NCI-H2081 treated with DMSO at 0.1 percent for 48 hours (cell line): ENCODE measurements at regions not wholly inside any gene's neighbourhood (a gene's known extent, or its start where the extent isn't known, plus 50 kb on each side); places are given as distances from the start of the nearest gene placed in this dataset.

Experiments used
- DNase-seq: peaks from one replicate; lab custom pipeline; 2025; lab: John Stamatoyannopoulos, UW

DNA sequence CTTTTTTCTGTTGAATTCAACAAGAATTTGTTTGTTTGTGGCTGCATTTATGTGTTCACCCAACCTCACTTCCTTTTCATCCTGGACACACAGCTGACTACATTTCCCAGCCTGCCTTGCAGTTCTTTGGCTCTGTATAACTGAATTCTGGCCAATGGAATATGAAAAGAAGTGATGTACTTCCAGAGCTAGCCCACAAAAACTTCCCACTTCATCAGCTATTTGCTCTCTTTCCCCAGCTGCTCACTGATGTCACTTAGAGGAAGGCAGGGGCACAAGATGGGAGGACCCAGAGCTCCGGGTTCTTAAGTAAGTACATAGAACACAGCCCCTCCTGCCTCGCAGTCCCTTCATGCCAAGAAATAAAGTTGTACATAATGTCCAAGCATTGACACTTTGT is 235.0 kb upstream of the FGGY start:
- DNase-seq = no peak

- no peak for DNase-seq
These were observed 234.2 kb upstream of the FGGY start for GRCh38 chr1:59062743-59063142.

- DNase-seq = no peak
These were observed 233.4 kb upstream of the FGGY start for GRCh38 chr1:59063501-59063900.

GRCh38 chr1:59064592-59064991 is 232.3 kb upstream of the FGGY start:
- no peak for DNase-seq

DNA sequence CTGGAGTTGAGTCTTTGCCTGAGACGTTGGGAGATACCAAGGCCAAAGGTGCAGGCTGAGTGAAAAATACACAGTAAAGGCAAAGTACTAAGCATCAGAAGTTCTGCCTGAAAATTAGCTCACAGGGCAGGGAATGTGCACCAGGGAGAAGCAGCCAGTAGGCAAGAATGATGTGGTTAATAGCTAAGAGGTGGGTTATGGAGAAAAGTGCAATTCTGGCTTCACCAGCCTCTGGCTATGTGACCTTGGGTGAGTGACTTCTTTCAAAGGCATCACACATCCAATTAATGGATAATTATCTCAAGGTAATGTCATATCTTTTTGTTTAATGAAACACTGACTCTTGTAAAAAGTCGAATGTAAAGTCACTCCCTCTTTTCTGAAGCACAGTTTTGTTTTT is 230.7 kb upstream of the FGGY start:
- no peak for DNase-seq

- DNase-seq = no peak
These were observed 226.3 kb upstream of the FGGY start for GRCh38 chr1:59070610-59071009.

GRCh38 chr1:59071289-59071688 is 225.6 kb upstream of the FGGY start:
- DNase-seq = no peak

DNA sequence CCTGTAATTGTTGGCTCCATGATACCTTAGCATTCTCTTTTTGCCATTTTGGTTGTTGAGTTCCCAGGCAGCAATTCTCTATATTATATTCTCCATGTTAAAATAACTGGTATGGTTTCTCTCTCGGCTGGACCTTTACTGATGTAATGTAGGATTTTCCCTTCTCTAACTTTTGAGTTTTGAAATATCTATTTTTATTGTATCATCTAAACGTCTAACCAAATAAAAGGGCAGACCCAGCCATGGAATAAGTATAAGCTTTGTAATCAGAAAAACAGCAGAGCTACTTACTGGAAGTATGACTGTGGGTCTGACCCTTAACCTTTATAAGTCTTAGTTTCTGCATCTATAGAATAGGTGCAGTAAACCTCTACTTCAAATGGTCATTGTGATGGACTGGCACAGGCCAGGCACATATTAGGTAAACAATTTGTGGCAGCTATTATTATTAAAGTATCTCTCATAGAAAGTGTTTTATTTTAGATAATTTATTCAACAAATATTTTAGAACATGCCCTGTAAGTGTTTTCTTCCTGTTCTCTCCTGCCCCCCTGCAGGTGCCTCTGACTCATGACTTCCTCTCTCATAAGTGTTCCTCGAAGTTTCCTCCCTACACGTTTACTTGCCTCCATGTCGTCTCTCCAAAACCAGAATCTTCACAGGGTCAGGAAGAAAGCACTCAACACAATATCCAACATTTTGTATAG is 224.9 kb upstream of the FGGY start:
- DNase-seq = no peak

- no peak for DNase-seq
These were observed 224.3 kb upstream of the FGGY start for GRCh38 chr1:59072583-59072947.

DNA sequence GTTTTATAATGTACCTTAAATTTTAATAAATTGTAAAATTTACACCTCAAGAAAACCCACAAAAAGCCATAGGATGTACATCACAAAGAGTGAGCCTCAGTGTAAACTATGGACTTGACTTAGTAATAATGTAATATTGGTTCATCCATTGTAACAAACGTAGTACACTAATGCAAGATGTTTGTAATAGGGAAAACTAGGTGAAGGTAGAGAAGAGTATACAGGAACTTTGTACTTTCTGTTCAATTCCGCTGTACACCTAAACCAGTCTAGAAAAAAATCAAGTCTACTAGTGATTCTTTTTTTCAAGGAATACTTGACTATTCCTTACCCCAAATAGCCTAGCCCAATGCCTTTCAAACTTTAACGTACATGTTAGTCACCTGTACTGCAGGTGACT is 222.3 kb upstream of the FGGY start:
- DNase-seq = no peak

- DNase-seq = no peak
These were observed 221.9 kb upstream of the FGGY start for GRCh38 chr1:59075021-59075420.

DNA sequence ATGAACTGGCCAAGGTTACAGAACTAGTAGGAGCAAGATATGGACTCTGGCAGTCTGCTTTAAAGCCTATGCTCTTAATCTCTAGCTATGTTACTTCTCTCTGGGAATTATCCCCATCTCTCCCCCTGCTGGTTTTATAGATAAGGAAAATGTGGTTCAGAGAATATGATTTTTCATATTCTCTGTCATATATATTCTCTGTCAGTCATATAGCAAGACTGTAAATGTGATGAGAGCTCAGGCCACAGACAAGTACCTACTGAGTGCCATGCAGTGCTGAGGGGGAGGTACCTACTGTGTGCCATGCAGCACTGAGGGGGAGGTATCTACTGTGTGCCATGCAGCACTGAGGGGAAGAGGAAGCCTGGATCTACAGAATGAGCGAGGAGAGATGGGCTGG is 220.3 kb upstream of the FGGY start:
- DNase-seq = no peak

GRCh38 chr1:59077466-59078069 is 219.3 kb upstream of the FGGY start:
- DNase-seq = no peak

GRCh38 chr1:59078070-59078800 is 218.7 kb upstream of the FGGY start:
- no peak for DNase-seq

GRCh38 chr1:59078866-59079265 is 218.0 kb upstream of the FGGY start:
- no peak for DNase-seq

DNA sequence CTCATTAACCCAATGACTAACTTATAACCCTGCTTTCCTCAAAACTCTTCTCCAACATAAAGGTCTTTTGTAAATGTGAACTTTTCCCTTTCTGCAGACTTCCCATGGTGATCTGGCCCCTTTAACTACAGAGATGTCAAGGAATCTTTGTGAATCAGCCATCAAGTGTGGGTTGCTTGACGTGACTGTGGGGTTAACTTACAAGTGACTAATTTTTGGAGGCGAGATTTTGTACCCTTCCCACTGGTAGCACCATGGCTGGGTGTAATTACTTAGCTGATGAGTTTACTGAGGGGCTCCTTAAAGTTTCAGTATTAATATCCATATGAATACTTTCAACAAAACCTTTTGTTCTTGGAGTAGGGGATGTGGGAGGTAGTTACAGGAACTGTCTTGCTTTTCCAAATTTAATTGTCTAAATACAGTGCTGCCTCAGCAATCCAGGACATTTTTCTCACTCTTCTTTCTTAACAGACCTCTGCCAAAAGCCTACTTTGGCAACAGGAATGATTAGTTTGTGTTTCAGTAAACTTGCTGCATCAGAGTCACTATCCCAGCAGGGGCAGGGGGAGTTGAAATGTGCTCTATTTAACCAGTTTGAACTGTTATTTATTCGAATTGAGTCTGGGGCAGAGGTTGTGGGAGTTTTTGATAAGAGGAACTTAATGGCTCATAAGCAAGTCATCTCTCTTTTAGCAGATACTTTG is 217.3 kb upstream of the FGGY start:
- DNase-seq = no peak

GRCh38 chr1:59081181-59081580 is 215.7 kb upstream of the FGGY start:
- no peak for DNase-seq

GRCh38 chr1:59081795-59082194 is 215.1 kb upstream of the FGGY start:
- no peak for DNase-seq

GRCh38 chr1:59083946-59084865 is 212.7 kb upstream of the FGGY start:
- no peak for DNase-seq

DNA sequence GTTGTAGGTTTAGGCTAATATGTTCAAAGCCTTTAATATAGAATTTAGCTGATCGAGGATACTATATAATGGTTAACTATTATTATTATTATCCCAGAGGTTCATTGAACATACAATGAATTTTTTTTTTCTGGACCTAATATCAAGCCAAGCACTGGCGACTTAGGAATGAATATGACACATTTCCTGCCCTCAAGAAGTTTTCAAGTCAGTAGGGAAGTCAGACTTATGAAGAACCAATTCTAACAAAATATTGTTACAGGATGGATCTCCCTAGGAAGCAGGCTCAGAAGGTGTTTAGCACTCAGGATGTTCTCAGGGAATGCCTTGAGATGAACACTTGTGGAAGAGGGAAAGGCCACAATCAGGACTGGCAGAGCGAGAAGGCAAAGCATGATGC is 211.8 kb upstream of the FGGY start:
- DNase-seq = no peak

DNA sequence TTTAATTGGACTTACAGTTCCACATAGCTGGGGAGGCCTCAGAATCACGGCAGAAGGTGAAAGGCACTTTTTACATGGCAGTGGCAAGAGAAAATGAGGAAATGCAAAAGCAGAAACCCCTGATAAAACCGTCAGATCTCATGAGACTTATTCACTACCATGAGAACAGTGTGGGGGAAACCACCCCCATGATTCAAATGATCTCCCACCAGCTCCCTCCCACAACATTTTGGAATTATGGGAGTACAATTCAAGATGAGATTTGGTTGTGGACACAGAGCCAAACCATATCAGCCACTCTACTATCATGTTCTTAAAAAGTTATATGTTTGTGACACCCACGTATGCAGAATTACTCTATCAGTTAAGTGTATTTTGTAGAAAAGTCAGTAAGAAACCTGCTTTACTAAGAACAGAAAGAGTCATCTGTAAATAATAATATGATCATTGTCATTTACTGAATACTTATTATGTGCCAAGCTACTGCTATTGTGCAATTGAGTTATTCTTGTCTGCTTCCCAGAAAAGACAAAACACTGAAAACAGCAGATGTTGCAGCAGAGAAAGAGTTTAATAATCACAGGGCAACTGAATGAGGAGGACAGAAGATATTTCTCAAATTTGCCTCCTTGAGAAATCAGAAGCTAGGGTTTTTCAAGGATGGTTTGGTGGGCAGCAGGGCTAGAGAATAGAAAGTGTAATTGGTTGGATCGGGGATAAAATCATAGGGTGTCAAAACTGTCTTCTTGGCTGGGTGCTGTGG is 207.7 kb upstream of the FGGY start:
- no peak for DNase-seq
